ENCODE measurements at regions not wholly inside any gene's neighbourhood (a gene's known extent, or its start where the extent isn't known, plus 50 kb on each side); places are given as distances from the start of the nearest gene placed in this dataset.

- no peak for DNase-seq (ENCODE audit: low read depth)
- TF ChIP-seq, protein P1, sequence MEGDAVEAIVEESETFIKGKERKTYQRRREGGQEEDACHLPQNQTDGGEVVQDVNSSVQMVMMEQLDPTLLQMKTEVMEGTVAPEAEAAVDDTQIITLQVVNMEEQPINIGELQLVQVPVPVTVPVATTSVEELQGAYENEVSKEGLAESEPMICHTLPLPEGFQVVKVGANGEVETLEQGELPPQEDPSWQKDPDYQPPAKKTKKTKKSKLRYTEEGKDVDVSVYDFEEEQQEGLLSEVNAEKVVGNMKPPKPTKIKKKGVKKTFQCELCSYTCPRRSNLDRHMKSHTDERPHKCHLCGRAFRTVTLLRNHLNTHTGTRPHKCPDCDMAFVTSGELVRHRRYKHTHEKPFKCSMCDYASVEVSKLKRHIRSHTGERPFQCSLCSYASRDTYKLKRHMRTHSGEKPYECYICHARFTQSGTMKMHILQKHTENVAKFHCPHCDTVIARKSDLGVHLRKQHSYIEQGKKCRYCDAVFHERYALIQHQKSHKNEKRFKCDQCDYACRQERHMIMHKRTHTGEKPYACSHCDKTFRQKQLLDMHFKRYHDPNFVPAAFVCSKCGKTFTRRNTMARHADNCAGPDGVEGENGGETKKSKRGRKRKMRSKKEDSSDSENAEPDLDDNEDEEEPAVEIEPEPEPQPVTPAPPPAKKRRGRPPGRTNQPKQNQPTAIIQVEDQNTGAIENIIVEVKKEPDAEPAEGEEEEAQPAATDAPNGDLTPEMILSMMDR (conservative IDR thresholded peaks at IDR 0.05; ENCODE audit: low read depth, low read length) = no peak
- no peak overlapping the region for H3K4me3 ChIP-seq (ENCODE audit: low read length)
Observed at GRCh38 chr18:44128365-44128764, 552.3 kb upstream of the SETBP1 start.

- DNase-seq (ENCODE audit: low read depth) = no peak
- TF ChIP-seq, protein P1 (conservative IDR thresholded peaks at IDR 0.05; ENCODE audit: low read depth, low read length) = peak; percentile 75
- no peak overlapping the region for H3K4me3 ChIP-seq (ENCODE audit: low read length)
Observed at GRCh38 chr18:44130376-44130942, 550.2 kb upstream of the SETBP1 start.

DNA sequence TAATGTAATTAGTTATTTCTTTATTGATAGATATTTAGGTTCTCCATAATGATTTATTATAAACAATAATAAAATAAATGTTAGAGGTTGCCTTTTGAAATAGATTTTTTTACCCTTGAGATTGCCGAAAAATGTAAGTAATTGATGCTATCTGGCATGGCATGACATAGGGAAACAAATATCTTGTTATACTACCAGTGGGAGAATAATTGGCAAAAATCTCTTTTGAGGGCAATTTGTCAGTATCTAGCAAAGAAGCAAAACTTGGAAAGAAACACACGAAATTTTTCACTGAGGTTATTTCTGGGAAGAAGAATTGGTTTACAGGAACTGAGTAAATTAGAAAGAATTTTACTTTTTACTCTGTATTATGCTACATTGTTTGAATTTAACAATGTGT, 547.2 kb upstream of the SETBP1 start:
- H3K4me3 ChIP-seq (ENCODE audit: low read length) = no peak overlapping the region
- TF ChIP-seq, protein P1 (conservative IDR thresholded peaks at IDR 0.05; ENCODE audit: low read depth, low read length) = no peak
- no peak for DNase-seq (ENCODE audit: low read depth)

- TF ChIP-seq, protein P1 (conservative IDR thresholded peaks at IDR 0.05; ENCODE audit: low read depth, low read length) = no peak
- no peak for DNase-seq (ENCODE audit: low read depth)
- no peak overlapping the region for H3K4me3 ChIP-seq (ENCODE audit: low read length)
Observed at GRCh38 chr18:44134447-44134846, 546.2 kb upstream of the SETBP1 start.

GRCh38 chr18:44135741-44136140, 544.9 kb upstream of the SETBP1 start:
- no peak for DNase-seq (ENCODE audit: low read depth)
- TF ChIP-seq, protein P1 (conservative IDR thresholded peaks at IDR 0.05; ENCODE audit: low read depth, low read length) = no peak
- no peak overlapping the region for H3K4me3 ChIP-seq (ENCODE audit: low read length)

DNA sequence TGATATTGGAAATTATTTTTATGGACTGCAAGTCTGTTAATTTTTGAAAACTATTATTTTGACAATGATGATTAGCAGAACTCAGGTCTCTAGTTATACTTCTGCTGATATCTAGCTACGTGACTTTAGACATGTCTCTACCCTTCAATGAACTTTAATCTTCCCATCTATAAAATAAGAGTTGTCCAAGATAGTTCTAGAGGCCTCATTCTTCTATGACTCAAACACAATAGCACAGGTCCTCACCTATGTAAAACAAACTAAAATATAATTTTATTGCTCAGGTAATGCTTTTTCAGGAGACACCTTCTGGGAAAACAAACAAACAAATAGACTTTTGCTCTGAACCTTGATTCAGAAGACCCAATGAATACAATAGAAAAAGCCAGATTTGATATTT, 544.4 kb upstream of the SETBP1 start:
- no peak overlapping the region for H3K4me3 ChIP-seq (ENCODE audit: low read length)
- no peak for DNase-seq (ENCODE audit: low read depth)
- TF ChIP-seq, protein P1 (conservative IDR thresholded peaks at IDR 0.05; ENCODE audit: low read depth, low read length) = no peak

- DNase-seq (ENCODE audit: low read depth) = no peak
- no peak overlapping the region for H3K4me3 ChIP-seq (ENCODE audit: low read length)
- TF ChIP-seq, protein P1 (conservative IDR thresholded peaks at IDR 0.05; ENCODE audit: low read depth, low read length) = no peak
Observed at GRCh38 chr18:44143072-44143471, 537.6 kb upstream of the SETBP1 start.

All from retinal pigment epithelial cell (primary cell).